DOHH2 (cell line): ENCODE measurements at regions not wholly inside any gene's neighbourhood (a gene's known extent, or its start where the extent isn't known, plus 50 kb on each side); places are given as distances from the start of the nearest gene placed in this dataset.

Experiments used
- CTCF ChIP-seq: fragments of 200-600 bp; sonication (generic); IDR thresholded peaks from one replicate; pipeline ENCODE4 v1.5.1; 2014; ENCODE audit warnings: antibody characterized with exemption, mild to moderate bottlenecking, low read depth, low read length; ENCODE audit not compliant: poor library complexity, severe bottlenecking
- EZH2phosphoT487 ChIP-seq: fragments of 200-600 bp; sonication (generic); IDR thresholded peaks from 2 replicates; pipeline ENCODE4 v1.6.1; 2017; ENCODE audit warnings: borderline replicate concordance, mild to moderate bottlenecking, antibody characterized with exemption, low read length, moderate library complexity, mixed read lengths

GRCh38 chr6:6964675-6965074 is 143.1 kb upstream of the RREB1 start:
- TF ChIP-seq CTCF = no peak
- TF ChIP-seq EZH2phosphoT487 = no peak
